ENCODE measurements at regions not wholly inside any gene's neighbourhood (a gene's known extent, or its start where the extent isn't known, plus 50 kb on each side); places are given as distances from the start of the nearest gene placed in this dataset.

GRCh38 chr2:14180333-14180732, 452.2 kb upstream of the LRATD1 start:
- no peaks in the 10 kb centered on the region for H4K20me1 ChIP-seq (ENCODE audit: insufficient read depth)
- H3K9me3 ChIP-seq (ENCODE audit: low read depth): no peaks in the 10 kb centered on the region
- H3K9me2 ChIP-seq (ENCODE audit: insufficient read depth): no peaks in the 10 kb centered on the region
- H3K27ac ChIP-seq: no peak overlapping the region
- H3K4me2 ChIP-seq (ENCODE audit: unreplicated experiment): no peak overlapping the region
- in situ Hi-C loops (cut with MboI): no loop called here
- no peaks in the 10 kb centered on the region for H3K79me2 ChIP-seq (ENCODE audit: insufficient read depth)
- DNase-seq: no peak
- H3K27me3 ChIP-seq (replicated peaks; ENCODE audit: insufficient read depth): no peaks in the 10 kb centered on the region
- no peak overlapping the region for H3K4me3 ChIP-seq
- no peak overlapping the region for H2AFZ ChIP-seq
- 13 to 14% methylated on average over 3 of the region's 3 CpGs for WGBS, 2 experiments (ENCODE audit: low coverage in 1 of 2, low lambda C conversion rate in 2 of 2, missing lambda C conversion rate in 2 of 2)
- no peak overlapping the region for H3K9ac ChIP-seq
- no peak for TF ChIP-seq EZH2phosphoT487 (IDR thresholded peaks at IDR 0.05; ENCODE audit: insufficient read depth, low read depth)
- no peak for TF ChIP-seq EZH2 (IDR thresholded peaks at IDR 0.05; ENCODE audit: insufficient read depth, poor library complexity, severe bottlenecking)
- no peaks in the 10 kb centered on the region for H3K36me3 ChIP-seq (ENCODE audit: low read depth)
- no peaks in the 10 kb centered on the region for H3F3A ChIP-seq (ENCODE audit: insufficient read depth)
- no peaks in the 10 kb centered on the region for H3K4me1 ChIP-seq (ENCODE audit: insufficient read depth)

DNA sequence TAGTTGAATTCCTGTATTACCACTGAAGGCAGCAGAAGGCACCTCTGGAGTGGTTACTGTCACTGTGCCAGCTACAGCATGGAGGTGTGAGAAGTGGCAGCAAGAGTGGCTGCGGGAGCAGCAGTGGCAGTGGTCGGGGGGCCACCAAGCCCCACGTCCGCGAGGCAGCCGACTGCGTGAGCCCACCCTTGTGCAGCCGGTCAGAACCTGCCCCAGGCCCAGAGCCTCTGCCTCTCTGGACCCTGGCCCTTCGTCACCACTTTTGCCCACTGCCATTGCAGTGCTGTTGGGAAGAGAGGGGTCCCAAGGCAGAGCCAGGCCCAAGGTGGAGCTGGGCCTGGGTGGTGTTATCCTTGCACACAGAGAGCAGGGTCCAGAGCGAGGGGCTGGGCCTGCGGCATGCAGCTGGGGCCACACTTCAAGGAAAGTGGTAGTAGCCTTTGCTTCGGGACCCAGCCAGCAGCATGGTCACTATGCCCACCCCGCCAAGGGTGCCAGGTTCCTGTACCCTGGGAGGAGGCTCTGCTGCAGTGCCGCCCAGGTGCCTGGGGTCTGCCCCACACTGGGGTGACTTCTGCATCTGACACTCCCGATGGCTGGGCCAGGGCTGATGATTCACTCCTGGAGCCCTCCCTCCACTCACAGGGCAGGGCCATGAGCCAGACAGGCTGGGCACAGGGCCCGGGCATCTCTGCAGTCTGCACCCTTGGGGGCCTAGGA, 450.1 kb upstream of the LRATD1 start:
- H3K79me2 ChIP-seq (ENCODE audit: insufficient read depth): no peaks in the 10 kb centered on the region
- no peak overlapping the region for H3K4me3 ChIP-seq
- H4K20me1 ChIP-seq (ENCODE audit: insufficient read depth): no peaks in the 10 kb centered on the region
- H3K9me2 ChIP-seq (ENCODE audit: insufficient read depth): no peaks in the 10 kb centered on the region
- H3K4me2 ChIP-seq (ENCODE audit: unreplicated experiment): no peak overlapping the region
- no peaks in the 10 kb centered on the region for H3K9me3 ChIP-seq (ENCODE audit: low read depth)
- H2AFZ ChIP-seq: no peak overlapping the region
- no peak overlapping the region for H3K27ac ChIP-seq
- H3K27me3 ChIP-seq (replicated peaks; ENCODE audit: insufficient read depth): no peaks in the 10 kb centered on the region
- WGBS, 2 experiments (ENCODE audit: low coverage in 1 of 2, low lambda C conversion rate in 2 of 2, missing lambda C conversion rate in 2 of 2): 43 to 46% methylated on average over 6 to 16 of the region's 16 CpGs
- no peak overlapping the region for H3K9ac ChIP-seq
- TF ChIP-seq EZH2phosphoT487 (IDR thresholded peaks at IDR 0.05; ENCODE audit: insufficient read depth, low read depth) (no peak), EZH2 (IDR thresholded peaks at IDR 0.05; ENCODE audit: insufficient read depth, poor library complexity, severe bottlenecking) (no peak)
- H3K36me3 ChIP-seq (ENCODE audit: low read depth): no peaks in the 10 kb centered on the region
- H3F3A ChIP-seq (ENCODE audit: insufficient read depth): no peaks in the 10 kb centered on the region
- DNase-seq: no peak
- in situ Hi-C loops (cut with MboI): no loop called here
- H3K4me1 ChIP-seq (ENCODE audit: insufficient read depth): no peaks in the 10 kb centered on the region

DNA sequence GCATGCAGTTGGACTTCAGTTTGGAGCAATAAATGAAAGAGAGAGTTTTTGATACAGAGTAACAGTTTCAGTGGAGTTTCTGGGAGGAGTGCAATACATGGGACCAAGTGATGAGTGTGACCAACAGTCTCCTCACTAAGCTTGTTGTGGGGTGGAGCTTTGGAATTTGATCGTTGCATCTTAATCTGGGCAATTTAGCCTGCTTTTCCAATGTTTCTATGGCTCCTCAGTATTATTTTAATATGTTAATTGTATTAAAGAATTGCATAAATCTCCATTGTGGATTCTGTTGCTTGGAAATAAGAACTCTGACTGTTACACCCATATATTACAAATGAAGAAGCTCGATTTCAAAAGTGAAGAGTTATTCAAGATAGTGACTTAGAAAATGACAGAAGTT, 446.6 kb upstream of the LRATD1 start:
- H3K4me2 ChIP-seq (ENCODE audit: unreplicated experiment): no peak overlapping the region
- H3K27ac ChIP-seq: no peak overlapping the region
- no peaks in the 10 kb centered on the region for H3F3A ChIP-seq (ENCODE audit: insufficient read depth)
- WGBS, 2 experiments (ENCODE audit: low coverage in 1 of 2, low lambda C conversion rate in 2 of 2, missing lambda C conversion rate in 2 of 2): 2 to 3% methylated on average over 2 of the region's 2 CpGs
- no peaks in the 10 kb centered on the region for H3K9me3 ChIP-seq (ENCODE audit: low read depth)
- no peaks in the 10 kb centered on the region for H4K20me1 ChIP-seq (ENCODE audit: insufficient read depth)
- H3K4me3 ChIP-seq: no peak overlapping the region
- H3K9me2 ChIP-seq (ENCODE audit: insufficient read depth): no peaks in the 10 kb centered on the region
- in situ Hi-C loops (cut with MboI): no loop called here
- H3K4me1 ChIP-seq (ENCODE audit: insufficient read depth): no peaks in the 10 kb centered on the region
- no peaks in the 10 kb centered on the region for H3K36me3 ChIP-seq (ENCODE audit: low read depth)
- no peak overlapping the region for H2AFZ ChIP-seq
- no peaks in the 10 kb centered on the region for H3K27me3 ChIP-seq (replicated peaks; ENCODE audit: insufficient read depth)
- no peaks in the 10 kb centered on the region for H3K79me2 ChIP-seq (ENCODE audit: insufficient read depth)
- H3K9ac ChIP-seq: no peak overlapping the region
- DNase-seq: no peak
- TF ChIP-seq EZH2 (IDR thresholded peaks at IDR 0.05; ENCODE audit: insufficient read depth, poor library complexity, severe bottlenecking) (no peak), EZH2phosphoT487 (IDR thresholded peaks at IDR 0.05; ENCODE audit: insufficient read depth, low read depth) (no peak)

DNA sequence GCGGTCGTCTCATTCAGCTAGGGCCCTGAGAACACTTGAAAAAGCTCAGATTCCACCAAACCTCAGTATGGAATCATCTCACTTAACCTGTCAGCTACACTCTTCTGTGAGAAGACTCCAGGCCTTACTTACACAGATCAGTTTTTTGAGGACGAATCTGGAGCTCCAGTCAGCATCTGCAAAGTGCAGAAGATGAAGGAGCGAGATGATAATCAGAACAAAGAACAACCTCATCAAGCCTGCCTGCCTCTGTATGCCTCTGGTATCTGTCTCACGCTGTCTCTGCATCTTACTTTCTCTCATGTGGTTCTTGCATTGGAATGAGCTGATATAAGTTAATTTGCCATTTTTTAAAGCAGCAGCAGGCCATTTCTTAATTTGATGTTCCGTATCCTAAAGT, 444.1 kb upstream of the LRATD1 start:
- WGBS, 2 experiments (ENCODE audit: low coverage in 1 of 2, low lambda C conversion rate in 2 of 2, missing lambda C conversion rate in 2 of 2): 13 to 18% methylated on average over 6 of the region's 6 CpGs
- H3K4me1 ChIP-seq (ENCODE audit: insufficient read depth): no peaks in the 10 kb centered on the region
- no peaks in the 10 kb centered on the region for H3K36me3 ChIP-seq (ENCODE audit: low read depth)
- in situ Hi-C loops (cut with MboI): no loop called here
- no peaks in the 10 kb centered on the region for H3K9me2 ChIP-seq (ENCODE audit: insufficient read depth)
- no peak overlapping the region for H3K9ac ChIP-seq
- DNase-seq: no peak
- H2AFZ ChIP-seq: no peak overlapping the region
- H3K27me3 ChIP-seq (replicated peaks; ENCODE audit: insufficient read depth): no peaks in the 10 kb centered on the region
- no peak overlapping the region for H3K4me3 ChIP-seq
- H3K27ac ChIP-seq: no peak overlapping the region
- H3F3A ChIP-seq (ENCODE audit: insufficient read depth): no peaks in the 10 kb centered on the region
- H3K4me2 ChIP-seq (ENCODE audit: unreplicated experiment): no peak overlapping the region
- TF ChIP-seq EZH2phosphoT487 (IDR thresholded peaks at IDR 0.05; ENCODE audit: insufficient read depth, low read depth): no peak
- TF ChIP-seq EZH2 (IDR thresholded peaks at IDR 0.05; ENCODE audit: insufficient read depth, poor library complexity, severe bottlenecking): no peak
- no peaks in the 10 kb centered on the region for H3K79me2 ChIP-seq (ENCODE audit: insufficient read depth)
- H4K20me1 ChIP-seq (ENCODE audit: insufficient read depth): no peaks in the 10 kb centered on the region
- H3K9me3 ChIP-seq (ENCODE audit: low read depth): no peaks in the 10 kb centered on the region

All from GM23248 (cell line).